Neural progenitor cell (in vitro differentiated cells): ENCODE measurements at regions not wholly inside any gene's neighbourhood (a gene's known extent, or its start where the extent isn't known, plus 50 kb on each side); places are given as distances from the start of the nearest gene placed in this dataset.

Experiments
- DNase-seq: peaks from one replicate; pipeline ENCODE4 v3.0.0-alpha.2; 2016; ENCODE audit warnings: low spot score
- H2AFZ ChIP-seq: fragments of 200-600 bp; sonication (generic); replicated peaks from 2 replicates; pipeline ENCODE4 v1.6.1; 2016; ENCODE audit warnings: antibody characterized with exemption
- H3F3A ChIP-seq: fragments of 200-600 bp; sonication (generic); 2 replicates; pipeline ENCODE4 v1.6.1; 2016; ENCODE audit warnings: antibody characterized with exemption, low read depth
- H3K27ac ChIP-seq: fragments of 200-600 bp; sonication (generic); 2 replicates; pipeline ENCODE4 v1.5.1; 2016; ENCODE audit warnings: mild to moderate bottlenecking
- H3K27me3 ChIP-seq: fragments of 200-600 bp; sonication (generic); 2 replicates; pipeline ENCODE4 v1.6.1; 2016; ENCODE audit warnings: mild to moderate bottlenecking, moderate library complexity
- H3K36me3 ChIP-seq: fragments of 200-600 bp; sonication (generic); 2 replicates; pipeline ENCODE4 v1.5.1; 2016
- H3K4me1 ChIP-seq: fragments of 200-600 bp; sonication (generic); 2 replicates; pipeline ENCODE4 v1.6.1; 2016; ENCODE audit warnings: mixed run types
- H3K4me2 ChIP-seq: fragments of 200-600 bp; sonication (generic); 2 replicates; pipeline ENCODE4 v1.6.1; 2016
- H3K4me3 ChIP-seq: fragments of 200-600 bp; sonication (generic); 2 replicates; pipeline ENCODE4 v1.5.1; 2016
- H3K79me2 ChIP-seq: fragments of 200-600 bp; sonication (generic); 2 replicates; pipeline ENCODE4 v1.6.1; 2016; ENCODE audit warnings: low read depth
- H3K9ac ChIP-seq: fragments of 200-600 bp; sonication (generic); 2 replicates; pipeline ENCODE4 v1.6.1; 2016
- H3K9me3 ChIP-seq: fragments of 200-600 bp; sonication (generic); 2 replicates; pipeline ENCODE4 v1.5.1; 2016; ENCODE audit warnings: low read depth
- H4K20me1 ChIP-seq: fragments of 200-600 bp; sonication (generic); 2 replicates; pipeline ENCODE4 v1.6.1; 2016; ENCODE audit warnings: low read depth
- H3K27ac Mint-ChIP-seq: 3 replicates; pipeline ENCODE4 v1.8.0; 2021; ENCODE audit warnings: mixed read lengths
- H3K27me3 Mint-ChIP-seq: 2 replicates; pipeline ENCODE4 v1.8.0; 2022; ENCODE audit warnings: low read depth, mild to moderate bottlenecking, inconsistent platforms, moderate library complexity, mixed read lengths; ENCODE audit not compliant: insufficient read depth
- H3K36me3 Mint-ChIP-seq: 3 replicates; pipeline ENCODE4 v1.8.0; 2021; ENCODE audit warnings: mixed read lengths
- H3K4me1 Mint-ChIP-seq: 3 replicates; pipeline ENCODE4 v1.8.0; 2021; ENCODE audit warnings: mixed read lengths
- H3K4me3 Mint-ChIP-seq: 3 replicates; pipeline ENCODE4 v1.8.0; 2021; ENCODE audit warnings: mild to moderate bottlenecking, moderate library complexity, mixed read lengths
- H3K9me3 Mint-ChIP-seq: 3 replicates; pipeline ENCODE4 v1.8.0; 2020; ENCODE audit warnings: mixed read lengths
- EZH2 ChIP-seq: fragments of 200-600 bp; sonication (generic); IDR thresholded peaks from 2 replicates; pipeline ENCODE4 v1.6.1; 2017; ENCODE audit warnings: antibody characterized with exemption, mild to moderate bottlenecking, moderate library complexity
- EZH2phosphoT487 ChIP-seq: fragments of 200-600 bp; sonication (generic); IDR thresholded peaks from 2 replicates; pipeline ENCODE4 v1.6.1; 2017; ENCODE audit warnings: antibody characterized with exemption
- TF ChIP-seq, protein P1 (sequence below): fragments of 200-600 bp; sonication (generic); IDR thresholded peaks from 2 replicates; pipeline ENCODE4 v1.5.1; 2017; ENCODE audit warnings: antibody characterized with exemption, mild to moderate bottlenecking

DNA sequence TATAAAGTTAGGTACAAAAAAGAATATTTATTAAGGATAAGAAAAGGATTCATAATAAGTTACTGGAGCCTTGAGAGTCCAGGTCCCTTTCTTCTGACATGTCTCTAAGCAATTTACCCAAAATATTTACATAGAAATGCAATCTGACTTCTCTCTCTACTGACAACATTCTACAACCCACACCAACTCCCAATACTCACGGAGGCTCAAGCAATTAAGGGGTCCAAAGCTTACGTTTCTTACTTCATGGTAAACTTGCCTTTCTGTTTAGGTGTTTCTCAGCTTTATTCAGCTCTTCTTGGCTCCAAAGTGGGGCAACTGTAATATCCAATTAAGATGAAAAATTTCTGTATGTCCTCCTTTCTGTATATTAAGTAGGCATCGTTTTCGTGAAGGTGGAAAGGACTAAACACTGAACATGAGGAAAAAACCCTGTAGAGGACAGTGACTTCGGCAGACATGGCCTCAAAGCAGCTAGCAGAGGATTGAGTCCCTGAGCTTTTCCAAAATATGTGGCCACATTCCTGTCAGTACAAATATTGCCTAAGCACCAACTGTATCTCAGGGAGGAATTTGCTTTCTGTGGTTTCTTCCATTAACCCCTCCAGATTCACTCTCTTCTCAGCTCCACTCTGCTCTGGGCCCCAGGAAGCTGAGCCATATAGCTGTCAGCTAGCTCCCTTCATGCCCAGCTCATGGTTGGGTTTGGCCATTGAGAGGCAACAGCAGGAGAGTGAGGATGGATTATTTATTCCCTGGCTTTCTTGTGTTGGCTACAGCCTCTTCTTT lies 67.9 kb upstream of the GLS start:
- no peaks in the 10 kb centered on the region for H3K27me3 ChIP-seq
- H3K27me3 Mint-ChIP-seq, result no peaks in the 10 kb centered on the region
- no peak overlapping the region for H3K27ac ChIP-seq
- no peak for TF ChIP-seq EZH2phosphoT487
- no peak for TF ChIP-seq EZH2
- TF ChIP-seq, protein P1, sequence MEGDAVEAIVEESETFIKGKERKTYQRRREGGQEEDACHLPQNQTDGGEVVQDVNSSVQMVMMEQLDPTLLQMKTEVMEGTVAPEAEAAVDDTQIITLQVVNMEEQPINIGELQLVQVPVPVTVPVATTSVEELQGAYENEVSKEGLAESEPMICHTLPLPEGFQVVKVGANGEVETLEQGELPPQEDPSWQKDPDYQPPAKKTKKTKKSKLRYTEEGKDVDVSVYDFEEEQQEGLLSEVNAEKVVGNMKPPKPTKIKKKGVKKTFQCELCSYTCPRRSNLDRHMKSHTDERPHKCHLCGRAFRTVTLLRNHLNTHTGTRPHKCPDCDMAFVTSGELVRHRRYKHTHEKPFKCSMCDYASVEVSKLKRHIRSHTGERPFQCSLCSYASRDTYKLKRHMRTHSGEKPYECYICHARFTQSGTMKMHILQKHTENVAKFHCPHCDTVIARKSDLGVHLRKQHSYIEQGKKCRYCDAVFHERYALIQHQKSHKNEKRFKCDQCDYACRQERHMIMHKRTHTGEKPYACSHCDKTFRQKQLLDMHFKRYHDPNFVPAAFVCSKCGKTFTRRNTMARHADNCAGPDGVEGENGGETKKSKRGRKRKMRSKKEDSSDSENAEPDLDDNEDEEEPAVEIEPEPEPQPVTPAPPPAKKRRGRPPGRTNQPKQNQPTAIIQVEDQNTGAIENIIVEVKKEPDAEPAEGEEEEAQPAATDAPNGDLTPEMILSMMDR, result no peak
- no peak overlapping the region for H3K4me2 ChIP-seq
- H3K4me3 Mint-ChIP-seq, result no peak overlapping the region
- no peaks in the 10 kb centered on the region for H3K79me2 ChIP-seq
- H3K4me3 ChIP-seq, result no peak overlapping the region
- H4K20me1 ChIP-seq, result no peaks in the 10 kb centered on the region
- H3K9me3 ChIP-seq, result no peaks in the 10 kb centered on the region
- no peaks in the 10 kb centered on the region for H3K4me1 ChIP-seq
- H2AFZ ChIP-seq, result no peak overlapping the region
- no peak overlapping the region for H3K9ac ChIP-seq
- no peak overlapping the region for H3K27ac Mint-ChIP-seq
- DNase-seq, result no peak
- no peaks in the 10 kb centered on the region for H3K9me3 Mint-ChIP-seq
- no peaks in the 10 kb centered on the region for H3K4me1 Mint-ChIP-seq
- no peaks in the 10 kb centered on the region for H3F3A ChIP-seq
- H3K36me3 ChIP-seq, result no peaks in the 10 kb centered on the region
- H3K36me3 Mint-ChIP-seq, result no peaks in the 10 kb centered on the region

DNA sequence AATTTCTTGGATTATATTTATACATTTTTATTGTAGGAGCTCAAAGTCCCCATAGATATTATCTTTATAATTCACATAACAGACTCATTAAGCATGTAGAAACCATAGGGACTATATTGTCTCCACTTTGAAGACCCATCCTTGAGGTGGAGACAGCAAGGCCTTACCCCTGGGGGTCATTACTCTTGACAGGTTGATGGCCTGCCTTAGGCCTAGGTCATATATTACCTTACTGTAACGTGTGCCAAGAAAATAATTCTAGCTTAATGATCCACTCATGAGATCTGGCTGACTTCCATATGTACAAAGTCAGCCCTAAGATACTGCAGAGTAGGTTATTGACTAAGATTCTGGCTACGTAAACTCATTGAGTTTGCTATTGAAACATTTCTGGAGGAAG lies 65.4 kb upstream of the GLS start:
- H3F3A ChIP-seq, result no peaks in the 10 kb centered on the region
- no peaks in the 10 kb centered on the region for H3K27me3 ChIP-seq
- Mint-ChIP-seq H3K4me3 (no peak overlapping the region), H3K36me3 (no peaks in the 10 kb centered on the region), H3K9me3 (no peaks in the 10 kb centered on the region), H3K4me1 (no peaks in the 10 kb centered on the region), H3K27ac (no peak overlapping the region), H3K27me3 (peaks cover 2% of the 10 kb centered on the region)
- TF ChIP-seq EZH2 (no peak), EZH2phosphoT487 (no peak)
- TF ChIP-seq, protein P1, result no peak
- no peak overlapping the region for H3K4me3 ChIP-seq
- no peak overlapping the region for H3K27ac ChIP-seq
- no peaks in the 10 kb centered on the region for H3K36me3 ChIP-seq
- H3K9ac ChIP-seq, result no peak overlapping the region
- no peak for DNase-seq
- no peaks in the 10 kb centered on the region for H3K9me3 ChIP-seq
- no peak overlapping the region for H2AFZ ChIP-seq
- no peaks in the 10 kb centered on the region for H4K20me1 ChIP-seq
- H3K79me2 ChIP-seq, result no peaks in the 10 kb centered on the region
- H3K4me1 ChIP-seq, result no peaks in the 10 kb centered on the region
- no peak overlapping the region for H3K4me2 ChIP-seq

DNA sequence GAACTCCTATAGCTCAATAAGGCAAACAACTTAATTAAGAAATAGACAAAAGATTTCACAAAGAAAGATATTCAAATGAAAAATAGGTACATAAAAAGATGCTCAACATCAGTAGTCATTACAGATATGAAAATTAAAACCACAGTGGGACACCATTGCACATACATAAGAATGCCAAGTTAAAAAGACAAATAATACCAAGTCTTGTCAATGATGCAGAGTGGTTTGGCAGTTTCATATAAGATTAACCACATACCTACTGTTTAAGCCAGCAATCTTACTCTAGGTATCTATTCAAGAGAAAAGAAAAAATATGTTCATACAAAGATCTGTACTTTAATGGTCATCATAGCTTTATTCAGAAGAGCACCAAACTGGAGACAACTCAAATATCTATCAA lies 63.5 kb upstream of the GLS start:
- H3K27me3 ChIP-seq, result no peaks in the 10 kb centered on the region
- H3K4me1 Mint-ChIP-seq, result peaks cover under 1% of the 10 kb centered on the region
- H3K27ac Mint-ChIP-seq, result no peak overlapping the region
- no peak overlapping the region for H3K4me3 Mint-ChIP-seq
- no peaks in the 10 kb centered on the region for H3K9me3 Mint-ChIP-seq
- TF ChIP-seq EZH2phosphoT487 (no peak), EZH2 (no peak)
- TF ChIP-seq, protein P1, result no peak
- H2AFZ ChIP-seq, result no peak overlapping the region
- H3K9ac ChIP-seq, result no peak overlapping the region
- H3F3A ChIP-seq, result no peaks in the 10 kb centered on the region
- H4K20me1 ChIP-seq, result no peaks in the 10 kb centered on the region
- no peaks in the 10 kb centered on the region for H3K79me2 ChIP-seq
- no peak overlapping the region for H3K4me3 ChIP-seq
- H3K4me1 ChIP-seq, result no peaks in the 10 kb centered on the region
- H3K4me2 ChIP-seq, result no peak overlapping the region
- no peaks in the 10 kb centered on the region for H3K9me3 ChIP-seq
- no peak for DNase-seq
- peaks cover 2% of the 10 kb centered on the region for H3K27me3 Mint-ChIP-seq
- no peaks in the 10 kb centered on the region for H3K36me3 Mint-ChIP-seq
- H3K36me3 ChIP-seq, result no peaks in the 10 kb centered on the region
- no peak overlapping the region for H3K27ac ChIP-seq
